GM12873 (cell line): ENCODE measurements at regions not wholly inside any gene's neighbourhood (a gene's known extent, or its start where the extent isn't known, plus 50 kb on each side); places are given as distances from the start of the nearest gene placed in this dataset.

Experiments
- TF ChIP-seq, protein P1 (sequence below): IDR thresholded peaks from 2 replicates; pipeline ENCODE4 v1.5.1; 2012; ENCODE audit warnings: low read depth, mild to moderate bottlenecking, moderate library complexity, low read length, control low read depth; ENCODE audit not compliant: insufficient read depth; ENCODE audit errors: missing control alignments

DNA sequence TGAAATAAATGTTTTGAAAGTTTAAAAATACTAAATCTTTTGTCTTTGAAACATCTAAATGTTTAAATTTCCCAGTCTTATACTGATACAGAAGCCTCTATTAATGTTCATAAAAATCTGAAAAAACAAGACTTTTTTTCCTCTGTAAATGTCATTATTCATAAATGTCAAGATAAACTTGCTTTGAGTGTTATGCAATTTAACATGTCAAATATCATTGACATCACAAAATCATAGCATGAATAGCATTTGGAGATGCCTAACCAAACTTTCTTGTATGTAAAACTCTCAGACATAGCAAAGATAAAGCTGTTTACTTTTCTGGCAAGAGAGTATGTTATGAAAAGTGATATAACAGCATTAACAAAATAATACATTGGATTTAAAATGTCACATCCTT, 128.0 kb upstream of the CDH19 start:
- TF ChIP-seq, protein P1, sequence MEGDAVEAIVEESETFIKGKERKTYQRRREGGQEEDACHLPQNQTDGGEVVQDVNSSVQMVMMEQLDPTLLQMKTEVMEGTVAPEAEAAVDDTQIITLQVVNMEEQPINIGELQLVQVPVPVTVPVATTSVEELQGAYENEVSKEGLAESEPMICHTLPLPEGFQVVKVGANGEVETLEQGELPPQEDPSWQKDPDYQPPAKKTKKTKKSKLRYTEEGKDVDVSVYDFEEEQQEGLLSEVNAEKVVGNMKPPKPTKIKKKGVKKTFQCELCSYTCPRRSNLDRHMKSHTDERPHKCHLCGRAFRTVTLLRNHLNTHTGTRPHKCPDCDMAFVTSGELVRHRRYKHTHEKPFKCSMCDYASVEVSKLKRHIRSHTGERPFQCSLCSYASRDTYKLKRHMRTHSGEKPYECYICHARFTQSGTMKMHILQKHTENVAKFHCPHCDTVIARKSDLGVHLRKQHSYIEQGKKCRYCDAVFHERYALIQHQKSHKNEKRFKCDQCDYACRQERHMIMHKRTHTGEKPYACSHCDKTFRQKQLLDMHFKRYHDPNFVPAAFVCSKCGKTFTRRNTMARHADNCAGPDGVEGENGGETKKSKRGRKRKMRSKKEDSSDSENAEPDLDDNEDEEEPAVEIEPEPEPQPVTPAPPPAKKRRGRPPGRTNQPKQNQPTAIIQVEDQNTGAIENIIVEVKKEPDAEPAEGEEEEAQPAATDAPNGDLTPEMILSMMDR: no peak

DNA sequence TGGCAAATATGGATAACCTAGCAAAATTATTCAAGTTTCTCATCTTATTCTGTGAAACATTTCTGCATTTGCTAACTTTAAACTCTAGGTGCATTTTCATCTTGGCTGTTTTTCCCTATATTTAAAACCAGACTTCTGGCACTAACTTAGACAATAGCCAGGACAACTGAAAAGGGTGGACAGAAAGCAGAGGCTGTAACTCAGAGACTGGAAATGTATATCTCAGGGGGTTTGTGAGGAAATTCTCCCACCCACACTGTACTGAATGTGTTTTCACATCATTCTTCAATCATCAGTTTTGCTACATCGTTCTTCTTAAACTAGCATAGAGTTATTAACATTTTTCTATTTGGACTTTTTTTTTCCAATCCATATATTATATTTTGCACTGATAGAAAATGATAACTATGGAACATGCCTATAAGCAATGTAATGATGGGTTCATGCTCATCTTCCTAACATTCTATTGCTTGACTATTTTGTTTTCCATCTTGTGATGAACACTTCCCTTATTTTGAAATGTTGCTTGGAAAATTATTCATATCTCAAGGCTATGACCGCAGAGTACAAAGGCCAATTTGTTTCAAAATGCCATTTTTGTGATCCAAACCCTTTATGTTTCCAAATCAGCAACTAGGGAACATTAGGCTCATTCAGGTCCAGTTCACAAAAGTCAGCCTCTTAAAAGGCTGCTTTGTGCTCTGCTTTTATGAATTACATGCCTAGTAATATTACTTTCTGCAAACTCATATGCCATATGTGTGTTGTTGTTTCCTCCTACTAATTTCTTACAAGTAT, 125.8 kb upstream of the CDH19 start:
- TF ChIP-seq, protein P1: no peak

DNA sequence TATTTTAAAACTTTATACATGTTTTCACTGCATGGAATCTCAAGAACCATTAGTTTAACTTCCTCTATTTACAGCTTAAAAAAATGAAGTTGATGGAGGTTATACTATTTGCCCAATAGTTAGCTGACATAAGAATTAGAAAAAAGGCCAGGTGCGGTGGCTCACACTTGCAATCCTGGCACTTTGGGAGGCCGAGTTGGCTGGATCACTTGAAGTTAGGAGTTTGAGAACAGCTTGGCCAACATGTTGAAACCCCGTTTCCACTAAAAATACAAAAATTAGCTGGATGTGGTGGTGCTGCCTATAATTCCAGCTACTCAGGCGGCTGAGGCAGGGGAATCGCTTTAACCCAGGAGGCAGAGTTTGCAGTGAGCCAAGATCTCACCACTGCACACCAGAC, 125.1 kb upstream of the CDH19 start:
- TF ChIP-seq, protein P1: no peak

DNA sequence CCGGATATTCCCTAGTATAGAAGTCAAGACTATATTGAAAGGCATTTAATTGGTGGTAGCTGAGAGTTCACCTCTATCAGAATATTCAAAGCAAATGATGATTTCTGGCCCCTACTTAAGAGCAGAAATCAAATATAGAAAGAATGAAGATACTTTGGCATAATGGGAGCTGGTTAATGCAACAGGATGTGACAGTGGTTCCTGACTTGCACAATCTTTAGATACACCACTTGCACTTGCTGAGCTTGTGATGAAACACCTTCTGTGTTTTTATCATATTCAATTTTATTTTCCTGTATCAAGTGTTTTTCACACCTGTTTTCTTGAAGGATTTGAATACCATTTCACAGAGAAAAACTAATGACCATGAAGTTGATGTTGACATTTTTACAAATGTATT, 124.1 kb upstream of the CDH19 start:
- TF ChIP-seq, protein P1: no peak

DNA sequence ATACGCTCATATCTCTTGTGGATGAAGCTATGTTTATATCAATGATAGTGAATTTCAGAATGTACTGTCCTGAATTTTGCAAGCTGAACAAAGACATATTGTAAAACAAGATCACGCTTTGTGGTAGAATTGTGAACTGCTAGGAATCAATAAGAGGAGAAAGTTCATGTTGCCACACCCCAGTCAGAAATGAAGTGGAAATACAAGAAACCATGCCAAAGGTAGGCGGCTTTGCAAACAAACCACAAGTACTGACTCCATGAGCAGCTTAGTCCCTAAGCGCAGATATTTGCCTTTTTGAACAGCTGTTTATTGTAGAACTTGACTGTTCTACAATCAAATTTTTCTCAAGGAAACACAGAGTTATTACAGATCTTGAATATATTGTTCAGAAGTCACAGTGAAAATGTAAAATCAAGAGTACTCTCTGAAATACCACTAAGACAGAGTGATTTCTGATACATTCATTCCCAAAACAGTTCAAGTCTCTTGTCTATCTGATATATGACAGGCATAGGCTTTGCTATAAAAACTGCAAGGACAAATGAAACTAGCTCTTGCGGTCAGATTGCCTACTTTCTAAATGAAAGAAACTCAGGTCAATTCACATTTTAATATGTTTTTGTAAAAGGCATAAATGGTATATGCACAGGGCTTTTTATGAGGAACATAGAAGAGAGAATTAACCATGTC, 120.9 kb upstream of the CDH19 start:
- TF ChIP-seq, protein P1: no peak

DNA sequence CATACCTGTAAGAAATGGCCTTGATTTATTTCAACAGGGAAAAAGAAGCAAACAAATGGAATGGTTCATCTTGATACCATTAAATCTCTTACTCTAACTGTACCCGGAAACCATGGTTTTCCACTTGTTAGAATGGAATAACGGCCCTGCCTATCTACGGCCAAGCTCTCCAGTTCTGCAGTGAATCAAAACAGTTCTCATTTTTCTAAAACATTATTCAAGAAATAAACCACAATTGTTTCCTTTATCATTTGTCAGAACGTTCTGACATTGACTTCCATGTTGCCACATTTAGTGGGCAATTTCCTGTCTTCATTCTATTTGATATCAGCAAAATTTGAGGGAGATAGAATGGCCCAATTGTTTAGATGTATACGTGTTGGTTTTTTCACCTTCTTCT, 118.8 kb upstream of the CDH19 start:
- TF ChIP-seq, protein P1: no peak

DNA sequence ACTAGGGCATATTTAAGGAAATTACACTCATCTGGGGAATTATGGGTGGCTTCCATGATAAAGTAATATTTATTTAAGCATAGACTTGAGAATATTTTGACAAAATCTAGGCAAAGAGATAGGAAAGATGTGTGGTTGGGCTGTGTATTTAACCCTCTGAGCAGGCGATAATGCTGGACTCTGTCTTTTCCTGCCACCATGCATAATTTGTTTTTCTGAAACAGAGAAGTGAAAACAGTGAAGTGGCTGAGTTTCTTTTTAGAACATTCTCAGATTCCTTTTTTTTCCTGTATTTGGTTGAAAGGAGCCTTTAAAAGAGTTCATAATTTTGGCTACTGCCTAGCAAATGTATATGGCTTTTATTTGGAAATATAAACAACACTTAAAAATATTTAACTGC, 104.8 kb upstream of the CDH19 start:
- TF ChIP-seq, protein P1: no peak
